SU-DHL-6 (cell line): ENCODE measurements at regions not wholly inside any gene's neighbourhood (a gene's known extent, or its start where the extent isn't known, plus 50 kb on each side); places are given as distances from the start of the nearest gene placed in this dataset.
A peak's percentile ranks its signal among the peaks of the same experiment; 100 is the strongest.

Experiments used
- H2AFZ ChIP-seq: fragments of 200-600 bp; sonication (generic); 2 replicates; pipeline ENCODE4 v1.6.1; 2014; ENCODE audit warnings: low read depth, mild to moderate bottlenecking, moderate library complexity, mixed read lengths, antibody characterized with exemption, low read length; ENCODE audit not compliant: severe bottlenecking
- H3F3A ChIP-seq: fragments of 200-600 bp; shearing (Covaris generic); 2 replicates; pipeline ENCODE4 v1.6.0; 2016; ENCODE audit warnings: antibody characterized with exemption, mild to moderate bottlenecking; ENCODE audit not compliant: insufficient read depth
- H3K27ac ChIP-seq: fragments of 200-600 bp; sonication (generic); 2 replicates; pipeline ENCODE4 v1.5.1; 2016; ENCODE audit warnings: low read depth, mild to moderate bottlenecking, low read length, moderate library complexity, mixed read lengths
- H3K27me3 ChIP-seq: fragments of 200-600 bp; sonication (generic), shearing (Covaris generic); 2 replicates; pipeline ENCODE4 v1.6.0; 2014; ENCODE audit warnings: mild to moderate bottlenecking, low read length
- H3K36me3 ChIP-seq: fragments of 200-600 bp; sonication (generic); 2 replicates; pipeline ENCODE4 v1.6.1; 2014; ENCODE audit warnings: mild to moderate bottlenecking, low read length, mixed read lengths
- H3K4me2 ChIP-seq: fragments of 300-600, 200-600 bp; shearing (Covaris generic), sonication (generic); 2 replicates; pipeline ENCODE4 v1.6.0; 2014; ENCODE audit warnings: low read length, low read depth, mild to moderate bottlenecking; ENCODE audit not compliant: poor library complexity, severe bottlenecking
- H3K4me3 ChIP-seq: fragments of 200-600 bp; sonication (generic); 2 replicates; pipeline ENCODE4 v1.5.1; 2014; ENCODE audit warnings: antibody characterized with exemption, low read length, mild to moderate bottlenecking, mixed read lengths; ENCODE audit not compliant: insufficient read depth, poor library complexity, severe bottlenecking
- H3K79me2 ChIP-seq: fragments of 200-600 bp; sonication (generic); 2 replicates; pipeline ENCODE4 v1.6.1; 2014; ENCODE audit warnings: mild to moderate bottlenecking, low read length, moderate library complexity; ENCODE audit not compliant: insufficient read depth
- H3K9ac ChIP-seq: fragments of 200-600 bp; sonication (generic); 2 replicates; pipeline ENCODE4 v1.7.0; 2014; ENCODE audit warnings: mild to moderate bottlenecking, low read length
- H3K9me2 ChIP-seq: fragments of 200-600 bp; sonication (generic); replicated peaks from 2 replicates; pipeline ENCODE4 v1.6.1; 2014; ENCODE audit warnings: low read length; ENCODE audit not compliant: insufficient read depth
- H3K9me3 ChIP-seq: fragments of 200-600 bp; sonication (generic); 2 replicates; pipeline ENCODE4 v1.6.1; 2014; ENCODE audit warnings: low read length, mixed read lengths; ENCODE audit not compliant: insufficient read depth
- H4K20me1 ChIP-seq: fragments of 200-600 bp; sonication (generic); 2 replicates; pipeline ENCODE4 v1.6.1; 2014; ENCODE audit warnings: low read depth, mild to moderate bottlenecking, antibody characterized with exemption, low read length, moderate library complexity, mixed read lengths
- CTCF ChIP-seq: fragments of 200-600 bp; sonication (generic); IDR thresholded peaks from one replicate; pipeline ENCODE4 v1.5.1; 2017; ENCODE audit warnings: antibody characterized with exemption, mild to moderate bottlenecking, low read length, moderate library complexity; ENCODE audit not compliant: insufficient read depth, poor library complexity, severe bottlenecking
- EZH2phosphoT487 ChIP-seq: fragments of 200-600 bp; sonication (generic), shearing (Covaris generic); conservative IDR thresholded peaks from 2 replicates; pipeline ENCODE4 v1.6.1; 2018; ENCODE audit warnings: mild to moderate bottlenecking, antibody characterized with exemption, low read length, moderate library complexity, mixed read lengths

GRCh38 chr4:59240011-59240410 lies 1960.1 kb upstream of the ADGRL3 start:
- no peaks in the 10 kb centered on the region for H3F3A ChIP-seq
- no peaks in the 10 kb centered on the region for H3K27me3 ChIP-seq
- TF ChIP-seq CTCF (no peak), EZH2phosphoT487 (no peak)
- no peak overlapping the region for H3K9ac ChIP-seq
- H4K20me1 ChIP-seq = no peaks in the 10 kb centered on the region
- H2AFZ ChIP-seq = peak overlapping the region; percentile 34
- H3K27ac ChIP-seq = no peak overlapping the region
- no peaks in the 10 kb centered on the region for H3K9me3 ChIP-seq
- H3K79me2 ChIP-seq = no peaks in the 10 kb centered on the region
- no peak overlapping the region for H3K4me3 ChIP-seq
- no peaks in the 10 kb centered on the region for H3K9me2 ChIP-seq
- no peak overlapping the region for H3K4me2 ChIP-seq
- no peaks in the 10 kb centered on the region for H3K36me3 ChIP-seq

GRCh38 chr4:59243038-59243437 lies 1957.1 kb upstream of the ADGRL3 start:
- H4K20me1 ChIP-seq = no peaks in the 10 kb centered on the region
- H3K27ac ChIP-seq = no peak overlapping the region
- H3K9me2 ChIP-seq = no peaks in the 10 kb centered on the region
- TF ChIP-seq CTCF (no peak), EZH2phosphoT487 (no peak)
- H3K27me3 ChIP-seq = no peaks in the 10 kb centered on the region
- no peaks in the 10 kb centered on the region for H3K79me2 ChIP-seq
- H3K4me2 ChIP-seq = no peak overlapping the region
- H3K4me3 ChIP-seq = no peak overlapping the region
- no peak overlapping the region for H3K9ac ChIP-seq
- no peaks in the 10 kb centered on the region for H3F3A ChIP-seq
- H3K36me3 ChIP-seq = no peaks in the 10 kb centered on the region
- no peak overlapping the region for H2AFZ ChIP-seq
- H3K9me3 ChIP-seq = no peaks in the 10 kb centered on the region

DNA sequence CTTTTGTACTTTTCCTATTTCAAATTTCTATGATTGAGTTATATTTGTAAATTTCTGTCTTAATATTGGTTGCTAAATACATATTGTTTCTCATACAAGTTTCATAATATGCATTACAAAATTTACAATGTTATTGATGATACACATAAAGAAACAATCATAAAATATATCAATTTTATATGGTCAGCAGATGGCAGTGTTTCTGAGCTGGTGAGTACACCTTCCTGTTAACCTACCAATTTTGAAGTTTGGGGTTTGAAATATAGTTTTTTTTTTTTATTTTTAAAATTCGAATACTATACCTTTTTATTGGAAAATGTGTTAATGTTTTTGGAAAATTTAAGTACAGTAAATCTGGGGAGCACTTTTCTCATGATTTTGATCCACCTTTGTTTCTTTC lies 1953.1 kb upstream of the ADGRL3 start:
- no peaks in the 10 kb centered on the region for H3K9me3 ChIP-seq
- no peaks in the 10 kb centered on the region for H3K79me2 ChIP-seq
- no peaks in the 10 kb centered on the region for H3F3A ChIP-seq
- H3K4me3 ChIP-seq = no peak overlapping the region
- no peaks in the 10 kb centered on the region for H3K9me2 ChIP-seq
- H3K4me2 ChIP-seq = no peak overlapping the region
- H3K27me3 ChIP-seq = no peaks in the 10 kb centered on the region
- H4K20me1 ChIP-seq = no peaks in the 10 kb centered on the region
- no peaks in the 10 kb centered on the region for H3K36me3 ChIP-seq
- H3K27ac ChIP-seq = no peak overlapping the region
- no peak overlapping the region for H3K9ac ChIP-seq
- H2AFZ ChIP-seq = no peak overlapping the region
- no peak for TF ChIP-seq CTCF
- TF ChIP-seq EZH2phosphoT487 = no peak

- TF ChIP-seq EZH2phosphoT487 (no peak), CTCF (no peak)
- no peaks in the 10 kb centered on the region for H3K9me2 ChIP-seq
Observed at GRCh38 chr4:59248313-59248712, 1951.8 kb upstream of the ADGRL3 start.

More at GRCh38 chr4:59248313-59248712, 1951.8 kb upstream of the ADGRL3 start:
- no peak overlapping the region for H3K27ac ChIP-seq
- no peak overlapping the region for H3K4me3 ChIP-seq
- H3K79me2 ChIP-seq = no peaks in the 10 kb centered on the region
- no peaks in the 10 kb centered on the region for H3K9me3 ChIP-seq
- no peak overlapping the region for H3K4me2 ChIP-seq
- no peaks in the 10 kb centered on the region for H3F3A ChIP-seq
- no peak overlapping the region for H3K9ac ChIP-seq
- H2AFZ ChIP-seq = no peak overlapping the region
- H3K36me3 ChIP-seq = no peaks in the 10 kb centered on the region
- no peaks in the 10 kb centered on the region for H3K27me3 ChIP-seq
- no peaks in the 10 kb centered on the region for H4K20me1 ChIP-seq
